ENCODE measurements at regions not wholly inside any gene's neighbourhood (a gene's known extent, or its start where the extent isn't known, plus 50 kb on each side); places are given as distances from the start of the nearest gene placed in this dataset.

DNA sequence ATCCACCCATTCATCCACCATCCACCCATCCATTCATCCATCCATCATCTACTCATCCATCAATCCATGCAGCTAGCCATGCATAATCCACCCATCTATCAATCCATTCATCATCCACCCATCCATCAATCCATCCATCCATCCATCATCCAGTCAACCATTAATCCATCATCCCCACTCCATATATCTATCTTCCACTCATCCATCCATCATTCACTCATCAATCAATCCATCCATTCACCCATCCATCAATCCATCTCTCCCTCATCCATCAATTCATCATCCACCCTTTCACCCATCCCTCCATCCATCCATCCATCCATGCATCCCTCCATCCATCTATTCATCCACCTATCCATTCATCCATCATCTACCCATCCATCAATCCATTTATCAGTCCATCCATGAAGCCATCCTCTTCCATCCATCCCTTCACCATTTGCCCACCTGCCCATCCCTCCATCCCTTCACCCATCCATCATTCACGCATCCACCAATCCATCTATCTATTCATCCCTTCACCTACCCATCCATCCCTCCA lies 689.4 kb downstream of the BRD1 start:
- no peak overlapping the region for H3K27ac ChIP-seq (replicated peaks; ENCODE audit: low read length)
- no peak overlapping the region for H2BK15ac ChIP-seq (ENCODE audit: low read length)
- H2BK12ac ChIP-seq (ENCODE audit: low read length) = no peak overlapping the region
- peaks cover 3% of the 10 kb centered on the region for H3K79me1 ChIP-seq (ENCODE audit: low read depth, low read length)
- H4K8ac ChIP-seq (ENCODE audit: low read depth, low read length) = no peak overlapping the region
- H3K36me3 ChIP-seq (replicated peaks in 1 of 2; ENCODE audit: control insufficient read depth in 2 of 2, insufficient read depth in 2 of 2, low read length in 2 of 2) = no peaks in the 10 kb centered on the region
- H3K4me1 ChIP-seq (ENCODE audit: control insufficient read depth in 2 of 2, insufficient read depth in 1 of 2, low read depth in 1 of 2, low read length in 2 of 2) = peaks cover 0 to 4% of the 10 kb centered on the region in 2 donors
- H3K23ac ChIP-seq (ENCODE audit: low read depth, low read length, poor library complexity) = no peak overlapping the region
- no peak overlapping the region for H2AFZ ChIP-seq (ENCODE audit: low read length)
- H4K91ac ChIP-seq (ENCODE audit: low read depth, low read length, poor library complexity) = no peak overlapping the region
- no peak overlapping the region for H3K4me2 ChIP-seq (ENCODE audit: insufficient read depth, low read length, poor library complexity, severe bottlenecking)
- H3K4ac ChIP-seq (ENCODE audit: low read length) = no peak overlapping the region
- H3K14ac ChIP-seq (ENCODE audit: low read length) = no peak overlapping the region
- no peak for DNase-seq (ENCODE audit: low spot score)
- no peak overlapping the region for H2BK120ac ChIP-seq (ENCODE audit: low read depth, low read length)
- WGBS, 2 donors (ENCODE audit: extremely low coverage in 2 of 2, insufficient read length in 2 of 2, insufficient replicate concordance in 1 of 2) = 100% methylated on average over 1 of the region's 1 CpG
- H3K4me3 ChIP-seq (ENCODE audit: low read length in 2 of 2) = no peak overlapping the region
- no peak overlapping the region for H3K18ac ChIP-seq (ENCODE audit: low read length)
- H3K9me3 ChIP-seq (replicated peaks in 1 of 2; ENCODE audit: control insufficient read depth in 2 of 2, insufficient read depth in 1 of 2, low read depth in 1 of 2, low read length in 2 of 2) = no peaks in the 10 kb centered on the region
- H2BK5ac ChIP-seq (ENCODE audit: low read length) = no peak overlapping the region
- no peaks in the 10 kb centered on the region for H3K27me3 ChIP-seq (ENCODE audit: control insufficient read depth in 3 of 3, insufficient read depth in 3 of 3, low read depth in 1 of 3, low read length in 3 of 3)
- H2AK5ac ChIP-seq (ENCODE audit: low read depth, low read length) = no peak overlapping the region
- no peak overlapping the region for H3K9ac ChIP-seq (ENCODE audit: low read depth, low read length, poor library complexity)

DNA sequence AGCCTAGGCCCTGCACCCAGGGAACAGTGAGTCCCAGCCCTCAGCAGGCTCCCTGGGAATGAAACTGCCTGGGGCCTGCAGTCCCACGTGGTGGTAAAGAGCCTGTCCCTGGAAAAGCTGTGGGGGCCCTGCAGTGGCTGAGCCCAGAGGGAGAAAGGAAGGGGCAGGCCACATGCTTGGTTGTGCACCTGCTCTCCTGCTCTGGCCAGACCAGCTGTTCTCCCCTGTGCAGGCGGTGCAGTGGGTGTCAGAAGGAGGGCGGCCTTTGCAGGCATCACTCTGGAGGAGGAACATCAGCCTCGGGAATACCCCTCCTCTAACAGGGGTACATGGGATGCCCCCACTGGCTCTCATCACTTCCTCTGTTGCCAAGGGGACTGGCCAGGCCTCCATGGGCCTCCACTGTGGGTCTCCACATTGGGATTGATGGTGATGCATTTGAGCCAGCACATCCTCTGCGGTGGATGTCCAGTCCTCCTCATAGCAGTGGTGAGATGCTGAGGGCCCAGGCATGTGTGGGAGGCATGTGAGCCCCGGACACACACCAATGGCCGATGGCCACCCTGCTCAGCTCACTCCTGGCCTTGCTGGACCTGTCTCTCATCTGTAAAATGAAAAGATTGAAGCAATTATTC lies 690.4 kb downstream of the BRD1 start:
- H3K4me1 ChIP-seq (ENCODE audit: control insufficient read depth in 2 of 2, insufficient read depth in 1 of 2, low read depth in 1 of 2, low read length in 2 of 2) = peaks cover 0 to 5% of the 10 kb centered on the region in 2 donors
- H3K9ac ChIP-seq (ENCODE audit: low read depth, low read length, poor library complexity) = peak overlapping the region; percentile 35
- no peak overlapping the region for H2BK12ac ChIP-seq (ENCODE audit: low read length)
- no peak overlapping the region for H3K4me3 ChIP-seq (ENCODE audit: low read length in 2 of 2)
- H3K9me3 ChIP-seq (replicated peaks in 1 of 2; ENCODE audit: control insufficient read depth in 2 of 2, insufficient read depth in 1 of 2, low read depth in 1 of 2, low read length in 2 of 2) = no peaks in the 10 kb centered on the region
- DNase-seq (ENCODE audit: low spot score) = no peak
- peaks cover 3% of the 10 kb centered on the region for H3K79me1 ChIP-seq (ENCODE audit: low read depth, low read length)
- no peak overlapping the region for H2BK120ac ChIP-seq (ENCODE audit: low read depth, low read length)
- H3K4ac ChIP-seq (ENCODE audit: low read length) = peak overlapping the region; percentile 71
- no CpG with 5 or more reads among the region's 7 CpGs for WGBS, 2 donors (ENCODE audit: extremely low coverage in 2 of 2, insufficient read length in 2 of 2, insufficient replicate concordance in 1 of 2)
- H2BK15ac ChIP-seq (ENCODE audit: low read length) = peak overlapping the region; percentile 88
- H2BK5ac ChIP-seq (ENCODE audit: low read length) = no peak overlapping the region
- H3K4me2 ChIP-seq (ENCODE audit: insufficient read depth, low read length, poor library complexity, severe bottlenecking) = no peak overlapping the region
- H3K23ac ChIP-seq (ENCODE audit: low read depth, low read length, poor library complexity) = no peak overlapping the region
- no peaks in the 10 kb centered on the region for H3K27me3 ChIP-seq (ENCODE audit: control insufficient read depth in 3 of 3, insufficient read depth in 3 of 3, low read depth in 1 of 3, low read length in 3 of 3)
- H2AK5ac ChIP-seq (ENCODE audit: low read depth, low read length) = peak overlapping the region; percentile 89
- no peak overlapping the region for H3K27ac ChIP-seq (replicated peaks; ENCODE audit: low read length)
- no peak overlapping the region for H2AFZ ChIP-seq (ENCODE audit: low read length)
- H4K91ac ChIP-seq (ENCODE audit: low read depth, low read length, poor library complexity) = no peak overlapping the region
- peak overlapping the region; percentile 73 for H3K18ac ChIP-seq (ENCODE audit: low read length)
- peak overlapping the region; percentile 72 for H3K14ac ChIP-seq (ENCODE audit: low read length)
- H4K8ac ChIP-seq (ENCODE audit: low read depth, low read length) = no peak overlapping the region
- H3K36me3 ChIP-seq (replicated peaks in 1 of 2; ENCODE audit: control insufficient read depth in 2 of 2, insufficient read depth in 2 of 2, low read length in 2 of 2) = no peaks in the 10 kb centered on the region

DNA sequence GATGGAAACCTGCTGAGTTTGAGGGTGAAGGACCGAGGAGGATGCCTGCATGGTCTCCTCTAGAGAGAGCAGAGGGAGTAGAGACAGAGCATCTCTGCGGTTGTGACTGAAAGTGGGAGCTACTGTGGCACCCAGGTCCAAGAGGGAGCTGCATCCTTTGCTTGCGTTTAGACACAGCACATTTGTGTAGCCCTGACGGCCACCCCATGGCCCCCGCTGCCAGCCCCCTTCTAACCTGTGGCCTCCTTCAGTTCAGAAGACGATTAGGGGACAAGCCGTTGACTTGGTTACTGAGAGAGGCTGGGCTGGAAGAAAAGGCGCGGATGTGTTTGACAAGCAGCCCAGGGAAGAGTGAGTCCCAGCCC lies 690.9 kb downstream of the BRD1 start:
- Histone ChIP-seq H3K27ac (replicated peaks; ENCODE audit: low read length) (no peak overlapping the region), H3K23ac (ENCODE audit: low read depth, low read length, poor library complexity) (no peak overlapping the region), H4K8ac (ENCODE audit: low read depth, low read length) (no peak overlapping the region), H2AK5ac (ENCODE audit: low read depth, low read length) (peak overlapping the region; percentile 79), H2BK5ac (ENCODE audit: low read length) (no peak overlapping the region), H3K79me1 (ENCODE audit: low read depth, low read length) (peaks cover 3% of the 10 kb centered on the region), H3K18ac (ENCODE audit: low read length) (no peak overlapping the region), H4K91ac (ENCODE audit: low read depth, low read length, poor library complexity) (no peak overlapping the region), H3K4ac (ENCODE audit: low read length) (no peak overlapping the region), H3K9me3 (replicated peaks in 1 of 2; ENCODE audit: control insufficient read depth in 2 of 2, insufficient read depth in 1 of 2, low read depth in 1 of 2, low read length in 2 of 2) (no peaks in the 10 kb centered on the region), H3K9ac (ENCODE audit: low read depth, low read length, poor library complexity) (no peak overlapping the region), H3K36me3 (replicated peaks in 1 of 2; ENCODE audit: control insufficient read depth in 2 of 2, insufficient read depth in 2 of 2, low read length in 2 of 2) (no peaks in the 10 kb centered on the region), H3K4me1 (ENCODE audit: control insufficient read depth in 2 of 2, insufficient read depth in 1 of 2, low read depth in 1 of 2, low read length in 2 of 2) (peaks cover 0 to 5% of the 10 kb centered on the region in 2 donors), H2BK12ac (ENCODE audit: low read length) (peak overlapping the region; percentile 79), H3K27me3 (ENCODE audit: control insufficient read depth in 3 of 3, insufficient read depth in 3 of 3, low read depth in 1 of 3, low read length in 3 of 3) (no peaks in the 10 kb centered on the region), H3K4me2 (ENCODE audit: insufficient read depth, low read length, poor library complexity, severe bottlenecking) (no peak overlapping the region), H2BK120ac (ENCODE audit: low read depth, low read length) (no peak overlapping the region), H2BK15ac (ENCODE audit: low read length) (peak overlapping the region; percentile 88), H3K14ac (ENCODE audit: low read length) (no peak overlapping the region), H3K4me3 (ENCODE audit: low read length in 2 of 2) (no peak overlapping the region), H2AFZ (ENCODE audit: low read length) (no peak overlapping the region)
- no peak for DNase-seq (ENCODE audit: low spot score)
- no CpG with 5 or more reads among the region's 9 CpGs for WGBS, 2 donors (ENCODE audit: extremely low coverage in 2 of 2, insufficient read length in 2 of 2, insufficient replicate concordance in 1 of 2)

DNA sequence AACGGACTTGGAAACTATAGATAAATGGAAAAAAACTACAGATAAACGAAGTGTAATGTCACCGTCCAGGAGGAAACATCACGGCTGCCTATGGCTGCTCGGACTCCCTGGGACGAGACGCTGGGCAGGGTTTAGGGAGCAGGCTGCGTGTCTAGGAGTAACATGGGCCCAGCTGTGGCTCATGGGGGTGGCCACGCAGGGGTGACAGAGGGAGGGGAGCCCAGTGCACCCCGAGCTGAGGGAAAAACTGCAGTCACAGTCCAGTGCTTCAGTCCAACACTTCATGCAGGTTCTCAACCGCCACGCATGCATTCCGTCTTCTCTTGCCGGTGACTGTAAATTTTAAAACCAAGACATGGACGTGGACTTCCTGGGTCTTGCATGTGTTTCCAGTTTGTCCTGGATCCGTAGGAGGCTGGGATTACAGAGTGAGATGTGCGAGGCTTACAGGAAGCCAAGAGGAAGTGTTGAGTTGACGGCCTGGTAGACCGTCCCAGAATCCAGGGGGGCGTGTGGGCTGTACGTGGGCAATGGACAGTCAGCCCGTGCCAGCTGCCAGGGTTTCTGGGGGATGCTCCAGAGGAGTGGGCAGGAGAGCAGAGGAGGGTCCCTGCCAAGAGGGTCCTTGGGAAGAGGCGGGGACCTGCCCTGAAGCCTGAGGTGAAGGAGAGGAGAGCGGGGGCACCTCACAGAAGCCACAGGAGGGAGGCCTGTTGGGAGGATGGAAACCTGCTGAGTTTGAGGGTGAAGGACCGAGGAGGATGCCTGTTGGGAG lies 691.4 kb downstream of the BRD1 start:
- H2BK5ac ChIP-seq (ENCODE audit: low read length) = no peak overlapping the region
- H3K4ac ChIP-seq (ENCODE audit: low read length) = no peak overlapping the region
- no peak overlapping the region for H3K4me3 ChIP-seq (ENCODE audit: low read length in 2 of 2)
- peak overlapping the region; percentile 64 for H2BK15ac ChIP-seq (ENCODE audit: low read length)
- H3K14ac ChIP-seq (ENCODE audit: low read length) = no peak overlapping the region
- H2BK12ac ChIP-seq (ENCODE audit: low read length) = peak overlapping the region; percentile 79
- H2AFZ ChIP-seq (ENCODE audit: low read length) = no peak overlapping the region
- peak overlapping the region; percentile 73 for H3K18ac ChIP-seq (ENCODE audit: low read length)
- peak overlapping the region; percentile 5 for H2BK120ac ChIP-seq (ENCODE audit: low read depth, low read length)
- H3K9me3 ChIP-seq (replicated peaks in 1 of 2; ENCODE audit: control insufficient read depth in 2 of 2, insufficient read depth in 1 of 2, low read depth in 1 of 2, low read length in 2 of 2) = no peaks in the 10 kb centered on the region
- H3K36me3 ChIP-seq (replicated peaks in 1 of 2; ENCODE audit: control insufficient read depth in 2 of 2, insufficient read depth in 2 of 2, low read length in 2 of 2) = no peaks in the 10 kb centered on the region
- H3K27me3 ChIP-seq (ENCODE audit: control insufficient read depth in 3 of 3, insufficient read depth in 3 of 3, low read depth in 1 of 3, low read length in 3 of 3) = no peaks in the 10 kb centered on the region
- H4K91ac ChIP-seq (ENCODE audit: low read depth, low read length, poor library complexity) = peak overlapping the region; percentile 8
- no peak overlapping the region for H4K8ac ChIP-seq (ENCODE audit: low read depth, low read length)
- H3K4me1 ChIP-seq (ENCODE audit: control insufficient read depth in 2 of 2, insufficient read depth in 1 of 2, low read depth in 1 of 2, low read length in 2 of 2) = peaks cover 0 to 5% of the 10 kb centered on the region in 2 donors
- H3K23ac ChIP-seq (ENCODE audit: low read depth, low read length, poor library complexity) = peak overlapping the region; percentile 49
- H3K9ac ChIP-seq (ENCODE audit: low read depth, low read length, poor library complexity) = peak overlapping the region; percentile 24
- no peak overlapping the region for H3K27ac ChIP-seq (replicated peaks; ENCODE audit: low read length)
- no CpG with 5 or more reads among the region's 25 CpGs for WGBS, 2 donors (ENCODE audit: extremely low coverage in 2 of 2, insufficient read length in 2 of 2, insufficient replicate concordance in 1 of 2)
- peaks cover 3% of the 10 kb centered on the region for H3K79me1 ChIP-seq (ENCODE audit: low read depth, low read length)
- H3K4me2 ChIP-seq (ENCODE audit: insufficient read depth, low read length, poor library complexity, severe bottlenecking) = no peak overlapping the region
- DNase-seq (ENCODE audit: low spot score) = no peak
- H2AK5ac ChIP-seq (ENCODE audit: low read depth, low read length) = peak overlapping the region; percentile 79
